H1 (cell line): ENCODE measurements at regions not wholly inside any gene's neighbourhood (a gene's known extent, or its start where the extent isn't known, plus 50 kb on each side); places are given as distances from the start of the nearest gene placed in this dataset.

Experiments used
- CTCF ChIA-PET: fragments of 300-600 bp; sonication (Branson Sonifier 250); formaldehyde crosslinking; loops from one replicate; lab custom pipeline; 2021; ENCODE audit not compliant: partially characterized antibody; lab: Charles Lee
- POLR2A ChIA-PET: fragments of 300-600 bp; sonication (Branson Sonifier 250); formaldehyde crosslinking; loops from one replicate; lab custom pipeline; 2021; ENCODE audit warnings: inconsistent platforms; ENCODE audit not compliant: partially characterized antibody; lab: Charles Lee
- DNase-seq, 2 experiments: peaks; one replicate each; pipeline versions ENCODE4 v3.0.0 to v3.0.0-alpha.2; 2010 to 2022; ENCODE audit warnings: low spot score in 2 of 2, low read depth in 1 of 2, mixed read lengths in 1 of 2
- FAIRE-seq: peaks from 2 replicates; lab custom pipeline; 2011; peaks lifted over from hg19 to GRCh38; lab: Jason Lieb, UNC
- H2AFZ ChIP-seq: 2 replicates; pipeline ENCODE4 v1.8.1; 2012; ENCODE audit warnings: low read length, inconsistent platforms
- H2AK5ac ChIP-seq: 2 replicates; pipeline ENCODE4 v1.6.1; 2013; ENCODE audit warnings: low read depth, low read length
- H2BK120ac ChIP-seq: replicated peaks from 2 replicates; pipeline ENCODE3; 2013; ENCODE audit warnings: low read depth, low read length, inconsistent platforms
- H2BK12ac ChIP-seq: 2 replicates; pipeline ENCODE4 v1.6.1; 2013; ENCODE audit warnings: low read depth, low read length
- H2BK15ac ChIP-seq: 2 replicates; pipeline ENCODE4 v1.6.1; 2013; ENCODE audit warnings: low read length
- H2BK20ac ChIP-seq: 2 replicates; pipeline ENCODE4 v1.6.1; 2013; ENCODE audit warnings: low read length
- H2BK5ac ChIP-seq: 2 replicates; pipeline ENCODE4 v1.6.1; 2013; ENCODE audit warnings: low read depth, low read length
- H3K14ac ChIP-seq: 2 replicates; pipeline ENCODE4 v1.6.1; 2013; ENCODE audit warnings: inconsistent platforms; ENCODE audit not compliant: insufficient read length
- H3K18ac ChIP-seq: 2 replicates; pipeline ENCODE4 v1.6.1; 2013; ENCODE audit warnings: low read length; ENCODE audit errors: extremely low read depth
- H3K23ac ChIP-seq: 2 replicates; pipeline ENCODE4 v1.6.1; 2013; ENCODE audit warnings: inconsistent platforms; ENCODE audit not compliant: insufficient read length
- H3K23me2 ChIP-seq: 2 replicates; pipeline ENCODE4 v1.6.1; 2013; ENCODE audit warnings: low read depth, low read length
- H3K27ac ChIP-seq: 2 replicates; pipeline ENCODE4 v1.6.1; 2011; ENCODE audit warnings: low read depth, low read length, inconsistent platforms
- H3K27me3 ChIP-seq, 4 experiments: replicated peaks in 1 of 4; 1 replicate in 1 of 4; 2 replicates in 3 of 4; pipeline versions ENCODE4 v1.6.1 to v1.8.1; 2011 to 2013; ENCODE audit warnings: low read length in 3 of 4, mild to moderate bottlenecking in 3 of 4, inconsistent platforms in 2 of 4, mixed read lengths in 2 of 4, moderate library complexity in 1 of 4; ENCODE audit not compliant: control insufficient read depth in 3 of 4, insufficient read depth in 3 of 4; ENCODE audit errors: extremely low read depth in 1 of 4
- H3K36me3 ChIP-seq, 4 experiments: 2 replicates each; pipeline versions ENCODE4 v1.6.1 to v1.8.1; 2011 to 2013; ENCODE audit warnings: mild to moderate bottlenecking in 4 of 4, low read length in 3 of 4, moderate library complexity in 2 of 4, control low read depth in 1 of 4, inconsistent platforms in 1 of 4; ENCODE audit not compliant: insufficient read depth in 4 of 4, control insufficient read depth in 2 of 4
- H3K4ac ChIP-seq: replicated peaks from 2 replicates; pipeline ENCODE3; 2013; ENCODE audit warnings: low read length, low read depth, mixed read lengths, inconsistent platforms; ENCODE audit not compliant: insufficient read length
- H3K4me1 ChIP-seq, 4 experiments: replicated peaks in 1 of 4; 1 replicate in 1 of 4; 2 replicates in 3 of 4; pipeline versions ENCODE4 v1.6.1 to v1.8.1; 2011 to 2013; ENCODE audit warnings: low read length in 3 of 4, inconsistent platforms in 2 of 4, mixed read lengths in 1 of 4; ENCODE audit not compliant: insufficient read depth in 4 of 4, control insufficient read depth in 3 of 4
- H3K4me2 ChIP-seq, 2 experiments: 2 replicates each; pipeline versions ENCODE4 v1.6.1 to v1.8.1; 2011 to 2013; ENCODE audit warnings: low read depth in 2 of 2, low read length in 2 of 2, control low read depth in 1 of 2, inconsistent platforms in 1 of 2, mild to moderate bottlenecking in 1 of 2; ENCODE audit not compliant: insufficient read depth in 1 of 2
- H3K4me3 ChIP-seq, 4 experiments: fragments of 200-600, 300-600 bp in 1 of 4; sonication (generic), shearing (Covaris generic), sonication (Bioruptor Twin) in 1 of 4; 2 replicates each; pipeline versions ENCODE4 v1.5.1 to v1.8.1; 2011 to 2016; ENCODE audit warnings: low read length in 4 of 4, low read depth in 3 of 4, control low read depth in 2 of 4, inconsistent platforms in 2 of 4, mild to moderate bottlenecking in 2 of 4, mixed read lengths in 1 of 4, moderate library complexity in 1 of 4; ENCODE audit not compliant: insufficient read depth in 2 of 4; ENCODE audit errors: extremely low read depth in 1 of 4
- H3K56ac ChIP-seq: replicated peaks from 2 replicates; pipeline ENCODE3; 2013; ENCODE audit warnings: low read depth, mild to moderate bottlenecking, mixed read lengths, low read length, inconsistent platforms; ENCODE audit not compliant: insufficient read length
- H3K79me1 ChIP-seq: 2 replicates; pipeline ENCODE4 v1.6.1; 2013; ENCODE audit warnings: low read depth, low read length, control low read depth
- H3K79me2 ChIP-seq, 2 experiments: 2 replicates each; pipeline versions ENCODE4 v1.6.1 to v1.8.1; 2012 to 2013; ENCODE audit warnings: low read length in 2 of 2, mild to moderate bottlenecking in 2 of 2, inconsistent platforms in 1 of 2; ENCODE audit not compliant: insufficient read depth in 2 of 2, control insufficient read depth in 1 of 2
- H3K9ac ChIP-seq, 4 experiments: replicated peaks in 1 of 4; 1 replicate in 1 of 4; 2 replicates in 3 of 4; pipeline versions ENCODE4 v1.6.1 to v1.8.1; 2011 to 2013; ENCODE audit warnings: low read depth in 3 of 4, low read length in 3 of 4, control low read depth in 2 of 4, mild to moderate bottlenecking in 2 of 4, moderate library complexity in 2 of 4, inconsistent platforms in 1 of 4; ENCODE audit errors: extremely low read depth in 1 of 4
- H3K9me3 ChIP-seq, 2 experiments: 2 replicates each; pipeline versions ENCODE4 v1.6.1 to v1.8.1; 2012 to 2013; ENCODE audit warnings: mild to moderate bottlenecking in 2 of 2, moderate library complexity in 2 of 2, control low read depth in 1 of 2, inconsistent platforms in 1 of 2, low read depth in 1 of 2, low read length in 1 of 2, mixed read lengths in 1 of 2; ENCODE audit not compliant: insufficient read depth in 2 of 2
- H4K20me1 ChIP-seq, 2 experiments: replicated peaks in 1 of 2; 2 replicates each; pipeline versions ENCODE3 to v1.8.1; 2011 to 2013; ENCODE audit warnings: inconsistent platforms in 2 of 2, low read length in 2 of 2, mild to moderate bottlenecking in 1 of 2; ENCODE audit not compliant: insufficient read depth in 2 of 2, control insufficient read depth in 1 of 2
- H4K5ac ChIP-seq: 2 replicates; pipeline ENCODE4 v1.6.1; 2013; ENCODE audit warnings: low read length, low read depth, mixed read lengths, inconsistent platforms; ENCODE audit not compliant: insufficient read length
- H4K8ac ChIP-seq: 2 replicates; pipeline ENCODE4 v1.8.0; 2013; ENCODE audit warnings: mild to moderate bottlenecking, moderate library complexity, low read length, inconsistent platforms; ENCODE audit not compliant: insufficient read depth; ENCODE audit errors: extremely low read depth
- H4K91ac ChIP-seq: replicated peaks from 2 replicates; pipeline ENCODE3; 2013; ENCODE audit warnings: low read length, mixed read lengths, inconsistent platforms; ENCODE audit not compliant: insufficient read length
- ASH2L ChIP-seq: fragments of 200-600, 300-600 bp; sonication (generic); IDR thresholded peaks from one replicate; pipeline ENCODE4 v1.7.1; 2017; ENCODE audit warnings: low read length
- BRCA1 ChIP-seq: IDR thresholded peaks from 2 replicates; pipeline ENCODE4 v1.6.1; 2012; ENCODE audit warnings: low read depth, low read length, improper control_type of control experiment
- CEBPB ChIP-seq: IDR thresholded peaks from 2 replicates; pipeline ENCODE4 v1.6.1; 2012; ENCODE audit warnings: low read depth, low read length
- CHD2 ChIP-seq: IDR thresholded peaks from 2 replicates; pipeline ENCODE4 v1.6.1; 2012; ENCODE audit warnings: low read length, improper control_type of control experiment
- EGR1 ChIP-seq: IDR thresholded peaks from 2 replicates; pipeline ENCODE4 v1.6.1; 2011; ENCODE audit warnings: low read depth, low read length, borderline replicate concordance
- EP300 ChIP-seq, 2 experiments: IDR thresholded peaks; 1 replicate in 1 of 2; 2 replicates in 1 of 2; pipeline ENCODE4 v1.6.1; 2011 to 2012; ENCODE audit warnings: low read depth in 2 of 2, low read length in 2 of 2, mild to moderate bottlenecking in 2 of 2, borderline replicate concordance in 1 of 2, inconsistent platforms in 1 of 2, moderate library complexity in 1 of 2
- GABPA ChIP-seq: IDR thresholded peaks from 2 replicates; pipeline ENCODE4 v1.6.1; 2011; ENCODE audit warnings: mild to moderate bottlenecking, low read length, moderate library complexity, borderline replicate concordance; ENCODE audit not compliant: insufficient read depth
- RFX5 ChIP-seq: IDR thresholded peaks from 2 replicates; pipeline ENCODE4 v1.6.1; 2011; ENCODE audit warnings: low read depth, low read length, improper control_type of control experiment, borderline replicate concordance
- SP4 ChIP-seq: IDR thresholded peaks from 2 replicates; pipeline ENCODE4 v1.6.1; 2012; ENCODE audit warnings: low read length, inconsistent platforms
- TAF1 ChIP-seq: IDR thresholded peaks from 2 replicates; pipeline ENCODE4 v1.6.1; 2011; ENCODE audit warnings: mild to moderate bottlenecking, low read depth, low read length
- TBP ChIP-seq: IDR thresholded peaks from 2 replicates; pipeline ENCODE4 v1.6.1; 2011; ENCODE audit warnings: low read depth, low read length, improper control_type of control experiment
- TEAD4 ChIP-seq: IDR thresholded peaks from 2 replicates; pipeline ENCODE4 v1.6.1; 2012; ENCODE audit warnings: low read depth, low read length, inconsistent platforms, mixed read lengths
- ZNF274 ChIP-seq: IDR thresholded peaks from 2 replicates; pipeline ENCODE4 v1.7.0; 2012; ENCODE audit warnings: low read length, borderline replicate concordance; ENCODE audit errors: extremely low read depth
- WGBS, 2 experiments: shearing (Covaris generic) in 1 of 2; methylation state at CpG; one replicate each; pipeline versions ENCODE4 v1.1.6 to v1.1.7; 2013 to 2015; ENCODE audit warnings: low lambda C conversion rate in 2 of 2, mixed read lengths in 2 of 2, inconsistent platforms in 1 of 2, low coverage in 1 of 2, missing lambda C conversion rate in 1 of 2; ENCODE audit not compliant: insufficient replicate concordance in 2 of 2, insufficient coverage in 1 of 2, insufficient read length in 1 of 2; ENCODE audit errors: extremely low coverage in 1 of 2, missing lambda C conversion rate in 1 of 2; 5-methylcytosine and 5-hydroxymethylcytosine counted together

GRCh38 chr4:158015241-158015640 lies 157.6 kb downstream of the GASK1B start:
- Histone ChIP-seq H3K4me2 (no peak overlapping the region), H3K27ac (no peak overlapping the region)
- CTCF ChIA-PET: interaction anchor here (1.9 kb wide), 1 partner anchor 156 kb away, joined by 7 read pairs; no protein-coding TSS in a partner anchor
- TF ChIP-seq EGR1: no peak
- TF ChIP-seq ASH2L: no peak
- no peak for TF ChIP-seq TEAD4
- TF ChIP-seq ZNF274: no peak
- TF ChIP-seq TAF1: no peak
- TF ChIP-seq EP300 (IDR thresholded peaks at IDR 0.05; ENCODE audit: borderline replicate concordance in 1 of 2, low read depth in 2 of 2, low read length in 2 of 2): no peak
- no peak for TF ChIP-seq CEBPB
- TF ChIP-seq RFX5: no peak
- TF ChIP-seq SP4: no peak
- TF ChIP-seq BRCA1: no peak
- no peak for TF ChIP-seq GABPA
- no peak for TF ChIP-seq TBP
- TF ChIP-seq CHD2: no peak

More at GRCh38 chr4:158015241-158015640, 157.6 kb downstream of the GASK1B start:
- H4K20me1 ChIP-seq: no peaks in the 10 kb centered on the region
- no peak overlapping the region for H3K9ac ChIP-seq
- H2BK5ac ChIP-seq: no peak overlapping the region
- H3K56ac ChIP-seq: no peak overlapping the region
- H2BK12ac ChIP-seq: no peak overlapping the region
- H3K9me3 ChIP-seq: no peaks in the 10 kb centered on the region
- WGBS, 2 experiments: 98% methylated on average over 3 of the region's 3 CpGs; no CpG with 5 or more reads in 1 of the 2 experiments
- no peak overlapping the region for H2AK5ac ChIP-seq
- H3K4me1 ChIP-seq: no peaks in the 10 kb centered on the region
- H3K23ac ChIP-seq: no peak overlapping the region
- no peak overlapping the region for H4K5ac ChIP-seq
- no peak overlapping the region for H2BK20ac ChIP-seq
- no peaks in the 10 kb centered on the region for H3K79me2 ChIP-seq
- H3K18ac ChIP-seq: no peak overlapping the region
- no peak overlapping the region for H3K14ac ChIP-seq
- H4K8ac ChIP-seq: no peak overlapping the region
- H2BK120ac ChIP-seq: no peak overlapping the region
- no peak overlapping the region for H2AFZ ChIP-seq
- FAIRE-seq (no peak), DNase-seq (no peak)
- H4K91ac ChIP-seq: no peak overlapping the region
- POLR2A ChIA-PET: no interaction called here
- no peaks in the 10 kb centered on the region for H3K27me3 ChIP-seq
- H3K4ac ChIP-seq: no peak overlapping the region
- no peaks in the 10 kb centered on the region for H3K79me1 ChIP-seq
- no peak overlapping the region for H3K4me3 ChIP-seq
- H2BK15ac ChIP-seq: no peak overlapping the region
- no peaks in the 10 kb centered on the region for H3K23me2 ChIP-seq
- H3K36me3 ChIP-seq: no peaks in the 10 kb centered on the region
